Ishikawa (cell line): ENCODE measurements at regions not wholly inside any gene's neighbourhood (a gene's known extent, or its start where the extent isn't known, plus 50 kb on each side); places are given as distances from the start of the nearest gene placed in this dataset.

Experiments
- CREB1 ChIP-seq: IDR thresholded peaks from 2 replicates; pipeline ENCODE4 v1.6.1; 2012; ENCODE audit warnings: low read depth
- EP300 ChIP-seq: IDR thresholded peaks from 2 replicates; pipeline ENCODE4 v1.6.1; 2012; ENCODE audit warnings: borderline replicate concordance
- FOXM1 ChIP-seq: IDR thresholded peaks from 2 replicates; pipeline ENCODE4 v1.6.1; 2012; ENCODE audit warnings: low read depth, borderline replicate concordance
- NFIC ChIP-seq: IDR thresholded peaks from 2 replicates; pipeline ENCODE4 v1.6.1; 2012
- REST ChIP-seq: IDR thresholded peaks from 2 replicates; pipeline ENCODE4 v1.6.1; 2012; ENCODE audit warnings: low read depth, mild to moderate bottlenecking
- YY1 ChIP-seq: IDR thresholded peaks from 2 replicates; pipeline ENCODE4 v1.6.1; 2012; ENCODE audit warnings: low read depth
- ZBTB7A ChIP-seq: IDR thresholded peaks from 2 replicates; pipeline ENCODE4 v1.6.1; 2012; ENCODE audit warnings: low read depth

GRCh38 chr1:192070213-192070612 lies 88.0 kb upstream of the RGS18 start:
- TF ChIP-seq REST (no peak), NFIC (no peak), FOXM1 (no peak), EP300 (no peak), CREB1 (no peak), ZBTB7A (no peak), YY1 (no peak)
